ENCODE measurements at regions not wholly inside any gene's neighbourhood (a gene's known extent, or its start where the extent isn't known, plus 50 kb on each side); places are given as distances from the start of the nearest gene placed in this dataset.
"Not testable (repeated sequence)": the region's sequence is repeated elsewhere in the genome, so short reads cannot be mapped to it uniquely, and the experiment has no call there.

GRCh38 chr11:89658767-89659166, 51.3 kb upstream of the TRIM77 start:
- H3K27ac Mint-ChIP-seq (ENCODE audit: low read depth, unreplicated experiment); DNase-seq (ENCODE audit: unreplicated experiment); H3K4me3 Mint-ChIP-seq (ENCODE audit: unreplicated experiment); H3K9me3 Mint-ChIP-seq (ENCODE audit: unreplicated experiment); H3K36me3 Mint-ChIP-seq (ENCODE audit: insufficient read depth, unreplicated experiment); BruUV-seq (replicated peaks); intact Hi-C loops (cut with micrococcal nuclease); CTCF ChIA-PET; POLR2A ChIA-PET; H3K4me1 Mint-ChIP-seq (ENCODE audit: insufficient read depth, unreplicated experiment): not testable (repeated sequence)
- H3K27me3 Mint-ChIP-seq (ENCODE audit: insufficient read depth, unreplicated experiment), result peaks cover 47% of the 10 kb centered on the region

DNA sequence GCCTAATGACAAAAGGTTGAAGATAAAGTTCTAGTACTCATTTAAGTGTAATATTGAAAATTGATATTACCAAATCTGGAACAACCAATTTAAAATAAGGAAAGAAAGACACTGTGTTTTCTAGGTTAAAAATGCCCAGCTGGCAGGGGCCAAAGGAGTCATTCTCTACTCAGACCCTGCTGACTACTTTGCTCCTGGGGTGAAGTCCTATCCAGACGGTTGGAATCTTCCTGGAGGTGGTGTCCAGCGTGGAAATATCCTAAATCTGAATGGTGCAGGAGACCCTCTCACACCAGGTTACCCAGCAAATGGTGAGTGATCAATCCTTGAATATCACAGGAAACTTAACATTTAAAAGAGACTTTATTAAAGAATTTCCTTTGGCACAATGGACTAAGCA, 50.7 kb upstream of the TRIM77 start:
- BruUV-seq (replicated peaks); DNase-seq (ENCODE audit: unreplicated experiment); H3K4me3 Mint-ChIP-seq (ENCODE audit: unreplicated experiment); H3K27ac Mint-ChIP-seq (ENCODE audit: low read depth, unreplicated experiment); POLR2A ChIA-PET; CTCF ChIA-PET; H3K9me3 Mint-ChIP-seq (ENCODE audit: unreplicated experiment); H3K4me1 Mint-ChIP-seq (ENCODE audit: insufficient read depth, unreplicated experiment); intact Hi-C loops (cut with micrococcal nuclease); H3K36me3 Mint-ChIP-seq (ENCODE audit: insufficient read depth, unreplicated experiment): not testable (repeated sequence)
- peaks cover 41% of the 10 kb centered on the region for H3K27me3 Mint-ChIP-seq (ENCODE audit: insufficient read depth, unreplicated experiment)

GRCh38 chr11:89660234-89660633, 49.9 kb upstream of the TRIM77 start:
- BruUV-seq (replicated peaks), result no TSS peak

More at GRCh38 chr11:89660234-89660633, 49.9 kb upstream of the TRIM77 start:
- no peak overlapping the region for H3K4me3 Mint-ChIP-seq (ENCODE audit: unreplicated experiment)
- ChIA-PET POLR2A (no interaction called here), CTCF (interaction anchor here (0.6 kb wide), 1 partner anchor 461 kb away, joined by 3 read pairs; no protein-coding TSS in a partner anchor)
- intact Hi-C loops (cut with micrococcal nuclease), result no loop called here
- H3K27me3 Mint-ChIP-seq (ENCODE audit: insufficient read depth, unreplicated experiment), result peaks cover 44% of the 10 kb centered on the region
- TF ChIP-seq, protein P1, sequence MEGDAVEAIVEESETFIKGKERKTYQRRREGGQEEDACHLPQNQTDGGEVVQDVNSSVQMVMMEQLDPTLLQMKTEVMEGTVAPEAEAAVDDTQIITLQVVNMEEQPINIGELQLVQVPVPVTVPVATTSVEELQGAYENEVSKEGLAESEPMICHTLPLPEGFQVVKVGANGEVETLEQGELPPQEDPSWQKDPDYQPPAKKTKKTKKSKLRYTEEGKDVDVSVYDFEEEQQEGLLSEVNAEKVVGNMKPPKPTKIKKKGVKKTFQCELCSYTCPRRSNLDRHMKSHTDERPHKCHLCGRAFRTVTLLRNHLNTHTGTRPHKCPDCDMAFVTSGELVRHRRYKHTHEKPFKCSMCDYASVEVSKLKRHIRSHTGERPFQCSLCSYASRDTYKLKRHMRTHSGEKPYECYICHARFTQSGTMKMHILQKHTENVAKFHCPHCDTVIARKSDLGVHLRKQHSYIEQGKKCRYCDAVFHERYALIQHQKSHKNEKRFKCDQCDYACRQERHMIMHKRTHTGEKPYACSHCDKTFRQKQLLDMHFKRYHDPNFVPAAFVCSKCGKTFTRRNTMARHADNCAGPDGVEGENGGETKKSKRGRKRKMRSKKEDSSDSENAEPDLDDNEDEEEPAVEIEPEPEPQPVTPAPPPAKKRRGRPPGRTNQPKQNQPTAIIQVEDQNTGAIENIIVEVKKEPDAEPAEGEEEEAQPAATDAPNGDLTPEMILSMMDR (IDR thresholded peaks at IDR 0.05; ENCODE audit: unreplicated experiment), result no peak
- H3K4me1 Mint-ChIP-seq (ENCODE audit: insufficient read depth, unreplicated experiment), result no peaks in the 10 kb centered on the region
- no peak overlapping the region for H3K27ac Mint-ChIP-seq (ENCODE audit: low read depth, unreplicated experiment)
- DNase-seq (ENCODE audit: unreplicated experiment), result no peak
- H3K9me3 Mint-ChIP-seq (ENCODE audit: unreplicated experiment), result no peaks in the 10 kb centered on the region
- no peaks in the 10 kb centered on the region for H3K36me3 Mint-ChIP-seq (ENCODE audit: insufficient read depth, unreplicated experiment)
